ELR (cell line): ENCODE measurements at regions not wholly inside any gene's neighbourhood (a gene's known extent, or its start where the extent isn't known, plus 50 kb on each side); places are given as distances from the start of the nearest gene placed in this dataset.
"Not testable (repeated sequence)": the region's sequence is repeated elsewhere in the genome, so short reads cannot be mapped to it uniquely, and the experiment has no call there.

ENCODE experiments used
- DNase-seq: peaks from one replicate; pipeline ENCODE4 v3.0.0-alpha.2; 2015; ENCODE audit warnings: low read depth

GRCh38 chr2:33958591-33958990 is 359.5 kb upstream of the FAM98A start:
- DNase-seq, result no peak

GRCh38 chr2:33949371-33949770 is 350.3 kb upstream of the FAM98A start:
- DNase-seq, result no peak

GRCh38 chr2:33946193-33946592 is 347.1 kb upstream of the FAM98A start:
- no peak for DNase-seq

- DNase-seq, result no peak
Observed at GRCh38 chr2:33933203-33933602, 334.1 kb upstream of the FAM98A start.

GRCh38 chr2:33931164-33931563 is 332.1 kb upstream of the FAM98A start:
- no peak for DNase-seq

- DNase-seq, result no peak
Observed at GRCh38 chr2:33929467-33929866, 330.4 kb upstream of the FAM98A start.

- DNase-seq, result no peak
Observed at GRCh38 chr2:33927756-33928155, 328.7 kb upstream of the FAM98A start.

GRCh38 chr2:33925311-33925710 is 326.2 kb upstream of the FAM98A start:
- no peak for DNase-seq

GRCh38 chr2:33924586-33925169 is 325.6 kb upstream of the FAM98A start:
- DNase-seq, result no peak

- no peak for DNase-seq
Observed at GRCh38 chr2:33917252-33917651, 318.2 kb upstream of the FAM98A start.

- DNase-seq, result no peak
Observed at GRCh38 chr2:33913071-33913616, 314.0 kb upstream of the FAM98A start.

GRCh38 chr2:33911327-33911726 is 312.2 kb upstream of the FAM98A start:
- DNase-seq, result no peak

- no peak for DNase-seq
Observed at GRCh38 chr2:33909945-33910695, 311.0 kb upstream of the FAM98A start.

- DNase-seq, result no peak
Observed at GRCh38 chr2:33907866-33908265, 308.8 kb upstream of the FAM98A start.

- not testable (repeated sequence) for DNase-seq
Observed at GRCh38 chr2:33906129-33906528, 307.0 kb upstream of the FAM98A start.

GRCh38 chr2:33904801-33905200 is 305.7 kb upstream of the FAM98A start:
- DNase-seq, result no peak

GRCh38 chr2:33903701-33904100 is 304.6 kb upstream of the FAM98A start:
- no peak for DNase-seq

GRCh38 chr2:33903215-33903614 is 304.1 kb upstream of the FAM98A start:
- DNase-seq, result no peak

- DNase-seq, result no peak
Observed at GRCh38 chr2:33900610-33901009, 301.5 kb upstream of the FAM98A start.

- DNase-seq, result no peak
Observed at GRCh38 chr2:33897741-33898140, 298.6 kb upstream of the FAM98A start.

GRCh38 chr2:33893824-33894223 is 294.7 kb upstream of the FAM98A start:
- no peak for DNase-seq

GRCh38 chr2:33891616-33892015 is 292.5 kb upstream of the FAM98A start:
- DNase-seq, result no peak

GRCh38 chr2:33890686-33891085 is 291.6 kb upstream of the FAM98A start:
- no peak for DNase-seq
